GM12878 (cell line): ENCODE measurements at regions not wholly inside any gene's neighbourhood (a gene's known extent, or its start where the extent isn't known, plus 50 kb on each side); places are given as distances from the start of the nearest gene placed in this dataset.
"Not testable (repeated sequence)": the region's sequence is repeated elsewhere in the genome, so short reads cannot be mapped to it uniquely, and the experiment has no call there.

Source experiments
- ATAC-seq: fragments of 200-7000 bp; cut with Tn5 transposase; 3 replicates; pipeline ENCODE4 v1.9.1; 2020; ENCODE audit warnings: mild to moderate bottlenecking, moderate library complexity
- BruUV-seq: library from RNA; stranded (reverse); fragments of 400-500 nt; replicated peaks from 2 replicates; lab custom pipeline; 2021; lab: Mats Ljungman, UMichigan
- CTCF ChIA-PET: fragments of 300-600 bp; sonication (Branson Sonifier 250); formaldehyde crosslinking; extraction: SDS; loops from one replicate; lab custom pipeline; 2021; ENCODE audit warnings: inconsistent platforms; lab: Yijun Ruan, JAX
- POLR2A ChIA-PET: fragments of 350-600 bp; formaldehyde crosslinking; extraction: SDS; loops from one replicate; lab custom pipeline; 2021; ENCODE audit warnings: inconsistent platforms; lab: Charles Lee
- RAD21 ChIA-PET: fragments of 300-600 bp; sonication (Branson Sonifier 250); formaldehyde crosslinking; loops from one replicate; lab custom pipeline; 2023; ENCODE audit warnings: antibody characterized with exemption; ENCODE audit not compliant: unreplicated experiment; lab: Charles Lee
- SMC1A ChIA-PET: fragments of 300-600 bp; sonication (Branson Sonifier 250); formaldehyde crosslinking; loops from one replicate; lab custom pipeline; 2023; ENCODE audit not compliant: unreplicated experiment, uncharacterized antibody; lab: Charles Lee
- DNase-seq: peaks from one replicate; pipeline ENCODE4 v3.0.0-alpha.2; 2011; ENCODE audit warnings: low read depth, low spot score
- FAIRE-seq: peaks from 3 replicates; lab custom pipeline; 2011; peaks lifted over from hg19 to GRCh38; lab: Jason Lieb, UNC
- H2AFZ ChIP-seq: 2 replicates; pipeline ENCODE4 v1.6.0; 2011; ENCODE audit warnings: low read depth, low read length, control low read depth; ENCODE audit not compliant: control insufficient read depth
- H3K27ac ChIP-seq: 2 replicates; pipeline ENCODE4 v1.5.1; 2011; ENCODE audit warnings: control low read depth; ENCODE audit not compliant: control insufficient read depth, insufficient read depth
- H3K27me3 ChIP-seq, 2 experiments: replicated peaks in 1 of 2; 2 replicates each; pipeline versions ENCODE4 v1.6.0 to v1.6.1; 2011; ENCODE audit warnings: low read length in 1 of 2; ENCODE audit not compliant: control insufficient read depth in 2 of 2, insufficient read depth in 2 of 2
- H3K36me3 ChIP-seq, 2 experiments: 2 replicates each; pipeline ENCODE4 v1.5.1; 2011; ENCODE audit warnings: low read length in 1 of 2; ENCODE audit not compliant: control insufficient read depth in 2 of 2, insufficient read depth in 2 of 2
- H3K4me1 ChIP-seq: 2 replicates; pipeline ENCODE4 v1.6.1; 2011; ENCODE audit warnings: mild to moderate bottlenecking, low read length, moderate library complexity, mixed read lengths; ENCODE audit not compliant: control insufficient read depth, insufficient read depth
- H3K4me2 ChIP-seq: 2 replicates; pipeline ENCODE4 v1.6.0; 2011; ENCODE audit warnings: control low read depth; ENCODE audit not compliant: control insufficient read depth, insufficient read depth
- H3K4me3 ChIP-seq: fragments of 200-600 bp; sonication (generic); 2 replicates; pipeline ENCODE4 v1.5.1; 2016
- H3K79me2 ChIP-seq: 2 replicates; pipeline ENCODE4 v1.6.0; 2011; ENCODE audit warnings: low read length; ENCODE audit not compliant: control insufficient read depth, insufficient read depth
- H3K9ac ChIP-seq: 2 replicates; pipeline ENCODE4 v1.8.0; 2011; ENCODE audit warnings: low read length, control low read depth, mixed read lengths; ENCODE audit not compliant: control insufficient read depth, insufficient read depth
- H3K9me3 ChIP-seq: replicated peaks from 3 replicates; pipeline ENCODE4 v1.5.1; 2011; ENCODE audit warnings: mild to moderate bottlenecking, low read length; ENCODE audit not compliant: control insufficient read depth, insufficient read depth
- H4K20me1 ChIP-seq: 2 replicates; pipeline ENCODE4 v1.6.0; 2011; ENCODE audit not compliant: control insufficient read depth, insufficient read depth
- CBFB ChIP-seq: IDR thresholded peaks from 2 replicates; pipeline ENCODE4 v1.6.1; 2016; ENCODE audit warnings: antibody characterized with exemption, low read depth
- CBX3 ChIP-seq: fragments of 200-600 bp; sonication (generic); IDR thresholded peaks from 2 replicates; pipeline ENCODE4 v1.6.1; 2016; ENCODE audit warnings: low read depth, borderline replicate concordance
- CREM ChIP-seq: IDR thresholded peaks from 2 replicates; pipeline ENCODE4 v1.6.1; 2014; ENCODE audit warnings: antibody characterized with exemption, low read depth
- DPF2 ChIP-seq: fragments of 450-650 bp; IDR thresholded peaks from 2 replicates; pipeline ENCODE4 v1.6.1; 2017; ENCODE audit warnings: mild to moderate bottlenecking
- EGR1 ChIP-seq, 2 experiments: IDR thresholded peaks; 1 replicate in 1 of 2; 2 replicates in 1 of 2; pipeline ENCODE4 v1.6.1; 2011 to 2012; ENCODE audit warnings: low read depth in 2 of 2, low read length in 2 of 2, borderline replicate concordance in 1 of 2, mild to moderate bottlenecking in 1 of 2, moderate library complexity in 1 of 2
- POU2F2 ChIP-seq: IDR thresholded peaks from 3 replicates; pipeline ENCODE4 v1.6.1; 2011; ENCODE audit warnings: low read depth, mild to moderate bottlenecking, low read length, borderline replicate concordance
- SKIL ChIP-seq: fragments of 450-650 bp; IDR thresholded peaks from 2 replicates; pipeline ENCODE4 v1.6.1; 2017; ENCODE audit warnings: mild to moderate bottlenecking, low read depth, inconsistent platforms; ENCODE audit not compliant: poor library complexity, severe bottlenecking
- ZBTB33 ChIP-seq: fragments of 450-650 bp; IDR thresholded peaks from 2 replicates; pipeline ENCODE4 v1.6.1; 2017; ENCODE audit warnings: mild to moderate bottlenecking
- WGBS: methylation state at CpG from one replicate; pipeline ENCODE4 v1.1.6; 2016; ENCODE audit warnings: low lambda C conversion rate; ENCODE audit not compliant: insufficient replicate concordance, insufficient coverage; ENCODE audit errors: missing lambda C conversion rate; 5-methylcytosine and 5-hydroxymethylcytosine counted together
- in situ Hi-C: fragments of 300-500 bp; cut with MboI; formaldehyde crosslinking; loops from 9 replicates; pipeline ENCODE4 v1.14.3; 2018; ENCODE audit warnings: mixed read lengths
- intact Hi-C: fragments of 100-400 bp; cut with micrococcal nuclease; formaldehyde crosslinking; loops from one replicate; pipeline ENCODE4 v1.14.2; 2022; ENCODE audit not compliant: unreplicated experiment
- TF ChIP-seq, protein P1 (sequence below): fragments of 450-650 bp; formaldehyde crosslinking; IDR thresholded peaks from 2 replicates; pipeline ENCODE4 v1.5.0; 2022; ENCODE audit warnings: mild to moderate bottlenecking, missing genetic modification characterization

DNA sequence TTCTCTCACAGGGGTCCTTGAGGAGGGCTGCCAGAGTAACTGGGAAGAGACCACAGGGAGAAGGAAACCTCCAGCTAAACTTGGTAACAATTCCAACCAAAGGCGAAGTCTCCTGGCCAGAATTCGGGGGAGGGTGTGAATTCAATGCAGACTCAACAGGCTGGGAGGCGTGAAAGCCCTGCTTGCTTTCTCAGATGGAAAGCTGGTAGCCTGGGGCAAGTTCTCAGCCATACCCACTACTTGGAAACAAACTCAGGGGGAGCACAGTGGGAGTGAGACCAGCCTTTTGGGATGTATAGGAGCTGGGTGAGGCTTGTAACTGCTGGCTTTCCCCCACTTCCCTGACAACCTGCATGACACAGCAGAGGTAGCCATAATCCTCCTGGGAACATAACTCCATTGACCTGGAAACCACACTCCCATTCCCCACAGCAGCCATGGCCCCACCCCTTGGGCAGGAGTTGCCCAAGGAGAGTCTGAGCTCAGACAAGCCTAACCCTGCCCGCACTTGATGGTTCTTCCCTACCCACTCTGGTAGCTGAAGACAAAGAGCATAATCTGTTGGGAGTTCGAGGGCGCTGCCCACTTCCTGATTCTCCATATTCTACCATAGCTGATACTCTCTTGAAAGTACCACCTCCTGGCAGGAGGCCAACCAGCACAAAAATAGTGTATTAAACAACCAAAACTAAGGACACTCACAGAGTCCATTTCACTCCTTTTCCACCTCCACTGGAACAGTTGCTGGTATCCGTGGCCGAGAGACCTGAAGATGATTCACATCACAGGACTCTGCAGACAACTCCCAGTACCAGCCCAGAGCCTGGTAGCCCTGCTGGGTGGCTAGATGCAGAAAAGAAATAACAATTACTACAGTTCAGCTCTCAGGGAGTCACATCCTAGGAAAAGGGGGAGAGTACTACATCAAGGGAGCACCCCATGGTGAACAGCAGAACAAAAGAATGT, 123.8 kb downstream of the FAM170A start (continued):
- TF ChIP-seq SKIL (no peak), POU2F2 (no peak), DPF2 (no peak), CREM (no peak), EGR1 (IDR thresholded peaks at IDR 0.05; ENCODE audit: borderline replicate concordance in 1 of 2, low read depth in 2 of 2, low read length in 2 of 2) (no peak), CBX3 (no peak), ZBTB33 (no peak), CBFB (no peak)
- TF ChIP-seq, protein P1, sequence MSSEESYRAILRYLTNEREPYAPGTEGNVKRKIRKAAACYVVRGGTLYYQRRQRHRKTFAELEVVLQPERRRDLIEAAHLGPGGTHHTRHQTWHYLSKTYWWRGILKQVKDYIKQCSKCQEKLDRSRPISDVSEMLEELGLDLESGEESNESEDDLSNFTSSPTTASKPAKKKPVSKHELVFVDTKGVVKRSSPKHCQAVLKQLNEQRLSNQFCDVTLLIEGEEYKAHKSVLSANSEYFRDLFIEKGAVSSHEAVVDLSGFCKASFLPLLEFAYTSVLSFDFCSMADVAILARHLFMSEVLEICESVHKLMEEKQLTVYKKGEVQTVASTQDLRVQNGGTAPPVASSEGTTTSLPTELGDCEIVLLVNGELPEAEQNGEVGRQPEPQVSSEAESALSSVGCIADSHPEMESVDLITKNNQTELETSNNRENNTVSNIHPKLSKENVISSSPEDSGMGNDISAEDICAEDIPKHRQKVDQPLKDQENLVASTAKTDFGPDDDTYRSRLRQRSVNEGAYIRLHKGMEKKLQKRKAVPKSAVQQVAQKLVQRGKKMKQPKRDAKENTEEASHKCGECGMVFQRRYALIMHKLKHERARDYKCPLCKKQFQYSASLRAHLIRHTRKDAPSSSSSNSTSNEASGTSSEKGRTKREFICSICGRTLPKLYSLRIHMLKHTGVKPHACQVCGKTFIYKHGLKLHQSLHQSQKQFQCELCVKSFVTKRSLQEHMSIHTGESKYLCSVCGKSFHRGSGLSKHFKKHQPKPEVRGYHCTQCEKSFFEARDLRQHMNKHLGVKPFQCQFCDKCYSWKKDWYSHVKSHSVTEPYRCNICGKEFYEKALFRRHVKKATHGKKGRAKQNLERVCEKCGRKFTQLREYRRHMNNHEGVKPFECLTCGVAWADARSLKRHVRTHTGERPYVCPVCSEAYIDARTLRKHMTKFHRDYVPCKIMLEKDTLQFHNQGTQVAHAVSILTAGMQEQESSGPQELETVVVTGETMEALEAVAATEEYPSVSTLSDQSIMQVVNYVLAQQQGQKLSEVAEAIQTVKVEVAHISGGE (CRISPR knock-in tag), result no peak
- TF ChIP-seq, all 136 proteins: peak for 0

DNA sequence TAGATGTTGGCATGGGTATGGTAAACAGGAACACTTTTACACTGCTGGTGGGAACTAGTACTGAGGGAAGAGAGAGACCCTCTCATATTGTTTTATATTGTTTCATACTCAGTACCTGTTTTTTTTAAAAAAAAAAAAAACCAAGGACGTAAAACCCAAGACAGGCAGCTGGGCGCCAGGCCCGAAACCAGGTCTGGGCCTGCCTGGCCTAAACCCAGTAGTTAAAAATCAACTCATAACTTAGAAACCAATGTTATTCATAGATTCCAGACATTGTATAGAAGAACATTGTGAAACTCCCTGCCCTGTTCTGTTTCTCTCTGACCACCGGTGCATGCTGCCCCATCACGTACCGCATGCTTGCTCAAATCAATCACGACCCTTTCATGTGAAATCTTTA, 125.5 kb downstream of the FAM170A start:
- H3K4me3 ChIP-seq, H4K20me1 ChIP-seq, H3K4me1 ChIP-seq, DNase-seq, FAIRE-seq, H3K9me3 ChIP-seq, H2AFZ ChIP-seq, RAD21 ChIA-PET, SMC1A ChIA-PET, H3K27ac ChIP-seq, H3K79me2 ChIP-seq, ATAC-seq, H3K27me3 ChIP-seq, BruUV-seq, POLR2A ChIA-PET, H3K36me3 ChIP-seq, H3K9ac ChIP-seq, H3K4me2 ChIP-seq, in situ Hi-C loops, intact Hi-C loops, CTCF ChIA-PET: not testable (repeated sequence)
- WGBS, result 70% methylated on average over 7 of the region's 7 CpGs
